GM23338 (cell line): ENCODE measurements at regions not wholly inside any gene's neighbourhood (a gene's known extent, or its start where the extent isn't known, plus 50 kb on each side); places are given as distances from the start of the nearest gene placed in this dataset.

ENCODE experiments used
- ATAC-seq: fragments of 200-7000 bp; cut with Tn5 transposase; 3 replicates; pipeline ENCODE4 v1.9.1; 2020
- DNase-seq: peaks from one replicate; pipeline ENCODE4 v3.0.0-alpha.2; 2015; ENCODE audit warnings: low spot score
- H2AFZ ChIP-seq: fragments of 200-600 bp; sonication (generic); 2 replicates; pipeline ENCODE4 v1.8.0; 2016; ENCODE audit warnings: antibody characterized with exemption, mild to moderate bottlenecking, moderate library complexity
- H3F3A ChIP-seq: fragments of 200-600 bp; sonication (generic); replicated peaks from 2 replicates; pipeline ENCODE4 v1.8.0; 2017; ENCODE audit warnings: antibody characterized with exemption, mixed run types, low read depth
- H3K27ac ChIP-seq: fragments of 200-600 bp; sonication (generic); 2 replicates; pipeline ENCODE4 v1.6.1; 2016; ENCODE audit warnings: low read depth
- H3K27me3 ChIP-seq: fragments of 200-600 bp; sonication (generic); 2 replicates; pipeline ENCODE4 v1.8.0; 2016; ENCODE audit warnings: mild to moderate bottlenecking, mixed run types, moderate library complexity; ENCODE audit not compliant: insufficient read depth
- H3K36me3 ChIP-seq: fragments of 200-600 bp; sonication (generic); 2 replicates; pipeline ENCODE4 v1.8.0; 2016; ENCODE audit warnings: mild to moderate bottlenecking; ENCODE audit not compliant: insufficient read depth
- H3K4me1 ChIP-seq: fragments of 200-600 bp; sonication (generic); 2 replicates; pipeline ENCODE4 v1.8.0; 2016; ENCODE audit warnings: mild to moderate bottlenecking, moderate library complexity; ENCODE audit not compliant: insufficient read depth
- H3K4me2 ChIP-seq: fragments of 200-600 bp; sonication (generic); 2 replicates; pipeline ENCODE4 v1.7.1; 2017; ENCODE audit warnings: mixed run types
- H3K4me3 ChIP-seq: fragments of 200-600 bp; sonication (generic); 2 replicates; pipeline ENCODE4 v1.6.1; 2016; ENCODE audit warnings: mixed run types
- H3K79me2 ChIP-seq: fragments of 200-600 bp; sonication (generic); replicated peaks from 2 replicates; pipeline ENCODE4 v1.8.0; 2017; ENCODE audit warnings: mild to moderate bottlenecking; ENCODE audit not compliant: insufficient read depth
- H3K9me2 ChIP-seq: fragments of 200-600 bp; sonication (generic); 2 replicates; pipeline ENCODE4 v1.8.0; 2017; ENCODE audit not compliant: insufficient read depth
- H4K20me1 ChIP-seq: fragments of 200-600 bp; sonication (generic); replicated peaks from 2 replicates; pipeline ENCODE4 v1.8.0; 2017; ENCODE audit warnings: mild to moderate bottlenecking; ENCODE audit not compliant: insufficient read depth
- H3K27ac Mint-ChIP-seq: 2 replicates; pipeline ENCODE4 v1.8.0; 2020; ENCODE audit warnings: inconsistent platforms, mild to moderate bottlenecking, moderate library complexity, mixed read lengths
- H3K27me3 Mint-ChIP-seq: 3 replicates; pipeline ENCODE4 v1.8.0; 2022; ENCODE audit warnings: low read depth, mild to moderate bottlenecking, moderate library complexity, mixed read lengths, inconsistent platforms; ENCODE audit not compliant: insufficient read depth, poor library complexity
- H3K36me3 Mint-ChIP-seq: 3 replicates; pipeline ENCODE4 v1.8.0; 2021; ENCODE audit warnings: low read depth, mild to moderate bottlenecking, inconsistent platforms, moderate library complexity, mixed read lengths
- H3K4me1 Mint-ChIP-seq: 3 replicates; pipeline ENCODE4 v1.8.0; 2020; ENCODE audit warnings: mild to moderate bottlenecking, inconsistent platforms, mixed read lengths
- H3K4me3 Mint-ChIP-seq: 3 replicates; pipeline ENCODE4 v1.8.0; 2021; ENCODE audit warnings: moderate library complexity, mild to moderate bottlenecking, inconsistent platforms, mixed read lengths
- H3K9me3 Mint-ChIP-seq: 3 replicates; pipeline ENCODE4 v1.8.0; 2020; ENCODE audit warnings: moderate library complexity, mild to moderate bottlenecking, inconsistent platforms, mixed read lengths
- ETS1 ChIP-seq: IDR thresholded peaks from 2 replicates; pipeline ENCODE4 v1.6.1; 2016; ENCODE audit warnings: antibody characterized with exemption
- EZH2phosphoT487 ChIP-seq: fragments of 200-600 bp; sonication (generic); IDR thresholded peaks from one replicate; pipeline ENCODE4 v1.8.1; 2018; ENCODE audit warnings: antibody characterized with exemption; ENCODE audit not compliant: unreplicated experiment
- ZNF331 ChIP-seq: fragments of 250-450 bp; sonication (Bioruptor Pico); IDR thresholded peaks from 2 replicates; pipeline ENCODE4 v1.5.0; 2020; ENCODE audit warnings: low read depth, mild to moderate bottlenecking, moderate library complexity
- ZNF462 ChIP-seq: fragments of 250-450 bp; sonication (Bioruptor Pico); IDR thresholded peaks from 2 replicates; pipeline ENCODE4 v1.5.0; 2020; ENCODE audit warnings: mild to moderate bottlenecking, moderate library complexity
- TF ChIP-seq, protein P1 (sequence below): IDR thresholded peaks from one replicate; pipeline ENCODE4 v1.6.1; 2018; ENCODE audit warnings: antibody characterized with exemption; ENCODE audit not compliant: unreplicated experiment

- TF ChIP-seq ZNF462 (CRISPR knock-in tag) (no peak), ZNF331 (CRISPR knock-in tag) (no peak), EZH2phosphoT487 (no peak)
Measured at GRCh38 chr12:115295886-115296285, 611.9 kb upstream of the TBX3 start (continued).

- Mint-ChIP-seq H3K27ac (no peak overlapping the region), H3K4me3 (no peak overlapping the region), H3K4me1 (peaks cover 29% of the 10 kb centered on the region), H3K9me3 (no peaks in the 10 kb centered on the region; the same call in 2 of the 3 replicates), H3K27me3 (peaks cover 2% of the 10 kb centered on the region), H3K36me3 (no peaks in the 10 kb centered on the region)
- H3K27me3 ChIP-seq, result no peaks in the 10 kb centered on the region
- no peaks in the 10 kb centered on the region for H3K79me2 ChIP-seq
- no peaks in the 10 kb centered on the region for H3K4me1 ChIP-seq
- ATAC-seq, result no peak
- peaks cover 4% of the 10 kb centered on the region; the same call in 1 of the 2 replicates for H3K9me2 ChIP-seq
- H3K4me3 ChIP-seq, result no peak overlapping the region
- H3K27ac ChIP-seq, result no peak overlapping the region
- no peaks in the 10 kb centered on the region for H3F3A ChIP-seq
- H3K36me3 ChIP-seq, result no peaks in the 10 kb centered on the region
- H4K20me1 ChIP-seq, result no peaks in the 10 kb centered on the region
- no peak overlapping the region for H2AFZ ChIP-seq
- no peak for DNase-seq
- no peak overlapping the region for H3K4me2 ChIP-seq
- TF ChIP-seq ETS1, result no peak
- TF ChIP-seq, protein P1, sequence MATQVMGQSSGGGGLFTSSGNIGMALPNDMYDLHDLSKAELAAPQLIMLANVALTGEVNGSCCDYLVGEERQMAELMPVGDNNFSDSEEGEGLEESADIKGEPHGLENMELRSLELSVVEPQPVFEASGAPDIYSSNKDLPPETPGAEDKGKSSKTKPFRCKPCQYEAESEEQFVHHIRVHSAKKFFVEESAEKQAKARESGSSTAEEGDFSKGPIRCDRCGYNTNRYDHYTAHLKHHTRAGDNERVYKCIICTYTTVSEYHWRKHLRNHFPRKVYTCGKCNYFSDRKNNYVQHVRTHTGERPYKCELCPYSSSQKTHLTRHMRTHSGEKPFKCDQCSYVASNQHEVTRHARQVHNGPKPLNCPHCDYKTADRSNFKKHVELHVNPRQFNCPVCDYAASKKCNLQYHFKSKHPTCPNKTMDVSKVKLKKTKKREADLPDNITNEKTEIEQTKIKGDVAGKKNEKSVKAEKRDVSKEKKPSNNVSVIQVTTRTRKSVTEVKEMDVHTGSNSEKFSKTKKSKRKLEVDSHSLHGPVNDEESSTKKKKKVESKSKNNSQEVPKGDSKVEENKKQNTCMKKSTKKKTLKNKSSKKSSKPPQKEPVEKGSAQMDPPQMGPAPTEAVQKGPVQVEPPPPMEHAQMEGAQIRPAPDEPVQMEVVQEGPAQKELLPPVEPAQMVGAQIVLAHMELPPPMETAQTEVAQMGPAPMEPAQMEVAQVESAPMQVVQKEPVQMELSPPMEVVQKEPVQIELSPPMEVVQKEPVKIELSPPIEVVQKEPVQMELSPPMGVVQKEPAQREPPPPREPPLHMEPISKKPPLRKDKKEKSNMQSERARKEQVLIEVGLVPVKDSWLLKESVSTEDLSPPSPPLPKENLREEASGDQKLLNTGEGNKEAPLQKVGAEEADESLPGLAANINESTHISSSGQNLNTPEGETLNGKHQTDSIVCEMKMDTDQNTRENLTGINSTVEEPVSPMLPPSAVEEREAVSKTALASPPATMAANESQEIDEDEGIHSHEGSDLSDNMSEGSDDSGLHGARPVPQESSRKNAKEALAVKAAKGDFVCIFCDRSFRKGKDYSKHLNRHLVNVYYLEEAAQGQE, result no peak
Measured at GRCh38 chr12:115294453-115295133, 610.6 kb upstream of the TBX3 start.
